ENCODE measurements at regions not wholly inside any gene's neighbourhood (a gene's known extent, or its start where the extent isn't known, plus 50 kb on each side); places are given as distances from the start of the nearest gene placed in this dataset.

DNA sequence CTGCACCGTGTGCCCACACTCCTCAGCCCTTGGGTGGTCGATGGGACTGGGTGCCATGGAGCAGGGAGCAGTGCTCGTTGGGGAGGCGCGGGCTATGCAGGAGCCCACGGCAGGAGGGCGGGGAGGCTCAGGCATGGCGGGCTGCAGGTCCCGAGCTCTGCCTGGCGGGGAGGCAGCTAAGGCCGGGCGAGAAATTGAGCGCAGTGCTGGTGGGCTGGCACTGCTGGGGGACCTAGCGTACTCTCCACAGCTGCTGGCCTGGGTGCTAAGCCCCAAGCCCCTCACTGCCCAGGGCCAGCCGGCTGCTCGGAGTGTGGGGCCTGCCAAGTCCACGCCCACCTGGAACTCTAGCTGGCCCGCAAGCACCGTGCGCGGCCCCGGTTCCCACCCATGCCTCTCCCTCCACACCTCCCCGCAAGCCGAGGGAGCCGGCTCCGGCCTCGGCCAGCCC is 55.9 kb upstream of the ECI2 start:
- no peak overlapping the region for H3K27ac ChIP-seq (ENCODE audit: low read depth, low read length)
- no peak overlapping the region for H3K23ac ChIP-seq (ENCODE audit: low read length)
- no peak overlapping the region for H3K4me3 ChIP-seq (ENCODE audit: low read depth, low read length)
- WGBS (ENCODE audit: extremely low coverage, insufficient coverage, insufficient read length) = no CpG with 5 or more reads among the region's 27 CpGs
- H3K27me3 ChIP-seq (ENCODE audit: insufficient read depth, low read length) = no peaks in the 10 kb centered on the region
- H3K79me1 ChIP-seq (ENCODE audit: low read length) = peaks cover 2% of the 10 kb centered on the region
- no peaks in the 10 kb centered on the region for H3K36me3 ChIP-seq (ENCODE audit: control insufficient read depth in 1 of 2, insufficient read depth in 2 of 2, low read length in 2 of 2)
- no peak overlapping the region for H2AK5ac ChIP-seq (ENCODE audit: low read length)
- no peak overlapping the region for H2BK120ac ChIP-seq (ENCODE audit: insufficient read depth, low read length, poor library complexity)
- H3K14ac ChIP-seq (ENCODE audit: low read length) = no peak overlapping the region
- no peaks in the 10 kb centered on the region for H3K4me1 ChIP-seq (ENCODE audit: control insufficient read depth in 1 of 2, insufficient read depth in 2 of 2, low read length in 2 of 2)
- H4K91ac ChIP-seq (ENCODE audit: low read depth, low read length) = no peak overlapping the region
- H4K12ac ChIP-seq (ENCODE audit: low read depth, low read length) = no peak overlapping the region
- H3K4ac ChIP-seq (ENCODE audit: low read depth, low read length) = no peak overlapping the region
- H2BK5ac ChIP-seq (ENCODE audit: low read depth, low read length, poor library complexity) = no peak overlapping the region
- no peak overlapping the region for H3K9ac ChIP-seq (ENCODE audit: low read length)
- peaks cover 8% of the 10 kb centered on the region for H3K9me3 ChIP-seq (ENCODE audit: insufficient read depth, low read depth, low read length)
- no peak overlapping the region for H3K4me2 ChIP-seq (ENCODE audit: low read length)
- no peak overlapping the region for H3K18ac ChIP-seq (ENCODE audit: low read length)
- H3K79me2 ChIP-seq (ENCODE audit: control insufficient read depth, insufficient read depth, low read length, poor library complexity) = no peaks in the 10 kb centered on the region
- DNase-seq = no peak
- H2BK12ac ChIP-seq (ENCODE audit: low read length) = no peak overlapping the region
- no peak overlapping the region for H2AFZ ChIP-seq (ENCODE audit: insufficient read depth, low read length, poor library complexity)
- H4K8ac ChIP-seq (ENCODE audit: low read depth, low read length) = no peak overlapping the region

DNA sequence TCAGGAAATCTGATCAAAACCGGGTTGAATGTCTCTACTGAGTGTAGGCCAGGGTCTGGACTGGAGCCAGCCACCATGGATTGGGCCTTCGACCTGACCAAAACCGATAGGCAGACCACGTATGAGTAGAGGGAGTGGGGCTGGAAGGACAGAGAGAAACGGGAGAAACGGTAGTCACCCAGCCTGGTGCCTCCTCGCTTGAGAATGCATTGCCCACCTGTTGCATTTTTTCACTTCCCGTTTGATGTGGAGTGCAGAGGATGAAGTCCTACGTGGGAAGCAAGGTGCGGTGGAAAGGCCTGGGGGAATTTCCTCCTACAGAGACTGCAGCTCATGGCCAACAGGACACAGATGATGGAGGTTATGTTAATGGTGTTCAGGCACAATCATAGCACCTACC is 53.9 kb upstream of the ECI2 start:
- H2BK5ac ChIP-seq (ENCODE audit: low read depth, low read length, poor library complexity) = no peak overlapping the region
- no peak overlapping the region for H3K23ac ChIP-seq (ENCODE audit: low read length)
- no peak overlapping the region for H3K4ac ChIP-seq (ENCODE audit: low read depth, low read length)
- H3K14ac ChIP-seq (ENCODE audit: low read length) = no peak overlapping the region
- no peak overlapping the region for H2BK120ac ChIP-seq (ENCODE audit: insufficient read depth, low read length, poor library complexity)
- no peak overlapping the region for H2AK5ac ChIP-seq (ENCODE audit: low read length)
- no peak overlapping the region for H2AFZ ChIP-seq (ENCODE audit: insufficient read depth, low read length, poor library complexity)
- H4K8ac ChIP-seq (ENCODE audit: low read depth, low read length) = no peak overlapping the region
- no peak overlapping the region for H2BK12ac ChIP-seq (ENCODE audit: low read length)
- no peak overlapping the region for H3K9ac ChIP-seq (ENCODE audit: low read length)
- no peak overlapping the region for H4K91ac ChIP-seq (ENCODE audit: low read depth, low read length)
- WGBS (ENCODE audit: extremely low coverage, insufficient coverage, insufficient read length) = no CpG with 5 or more reads among the region's 10 CpGs
- peaks cover 8% of the 10 kb centered on the region for H3K9me3 ChIP-seq (ENCODE audit: insufficient read depth, low read depth, low read length)
- H3K36me3 ChIP-seq (ENCODE audit: control insufficient read depth in 1 of 2, insufficient read depth in 2 of 2, low read length in 2 of 2) = no peaks in the 10 kb centered on the region
- DNase-seq = no peak
- no peak overlapping the region for H3K4me2 ChIP-seq (ENCODE audit: low read length)
- H3K4me3 ChIP-seq (ENCODE audit: low read depth, low read length) = no peak overlapping the region
- no peaks in the 10 kb centered on the region for H3K79me2 ChIP-seq (ENCODE audit: control insufficient read depth, insufficient read depth, low read length, poor library complexity)
- no peak overlapping the region for H3K27ac ChIP-seq (ENCODE audit: low read depth, low read length)
- H4K12ac ChIP-seq (ENCODE audit: low read depth, low read length) = no peak overlapping the region
- H3K79me1 ChIP-seq (ENCODE audit: low read length) = peaks cover 2% of the 10 kb centered on the region
- no peaks in the 10 kb centered on the region for H3K4me1 ChIP-seq (ENCODE audit: control insufficient read depth in 1 of 2, insufficient read depth in 2 of 2, low read length in 2 of 2)
- H3K18ac ChIP-seq (ENCODE audit: low read length) = no peak overlapping the region
- H3K27me3 ChIP-seq (ENCODE audit: insufficient read depth, low read length) = no peaks in the 10 kb centered on the region

DNA sequence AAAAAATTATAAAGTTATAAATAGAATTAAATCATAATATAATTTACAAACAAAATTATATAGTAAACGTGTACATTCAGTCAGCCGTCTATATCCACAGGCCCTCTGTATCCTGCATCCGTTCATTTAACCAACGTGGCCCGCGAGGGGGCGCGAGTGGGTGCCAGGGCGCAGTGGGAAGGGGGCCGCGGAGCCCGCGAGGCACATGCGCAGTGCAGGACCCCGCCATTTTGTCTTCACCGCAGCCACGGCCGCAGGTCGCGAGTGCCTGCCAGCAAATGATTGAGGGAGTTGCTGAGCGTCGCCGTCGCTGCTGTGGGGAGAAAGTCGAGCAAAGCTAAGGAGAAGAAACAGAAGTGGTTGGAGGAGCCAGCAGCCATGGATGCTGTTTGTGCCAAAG is 53.4 kb upstream of the ECI2 start:
- no peaks in the 10 kb centered on the region for H3K79me2 ChIP-seq (ENCODE audit: control insufficient read depth, insufficient read depth, low read length, poor library complexity)
- peaks cover 8% of the 10 kb centered on the region for H3K9me3 ChIP-seq (ENCODE audit: insufficient read depth, low read depth, low read length)
- no peak overlapping the region for H3K23ac ChIP-seq (ENCODE audit: low read length)
- H4K91ac ChIP-seq (ENCODE audit: low read depth, low read length) = no peak overlapping the region
- H3K36me3 ChIP-seq (ENCODE audit: control insufficient read depth in 1 of 2, insufficient read depth in 2 of 2, low read length in 2 of 2) = no peaks in the 10 kb centered on the region
- no peak overlapping the region for H3K18ac ChIP-seq (ENCODE audit: low read length)
- no peak overlapping the region for H3K9ac ChIP-seq (ENCODE audit: low read length)
- no peak overlapping the region for H3K4me2 ChIP-seq (ENCODE audit: low read length)
- H4K12ac ChIP-seq (ENCODE audit: low read depth, low read length) = no peak overlapping the region
- H3K79me1 ChIP-seq (ENCODE audit: low read length) = peaks cover 2% of the 10 kb centered on the region
- DNase-seq = no peak
- H3K4me3 ChIP-seq (ENCODE audit: low read depth, low read length) = no peak overlapping the region
- H3K4ac ChIP-seq (ENCODE audit: low read depth, low read length) = no peak overlapping the region
- H3K27me3 ChIP-seq (ENCODE audit: insufficient read depth, low read length) = no peaks in the 10 kb centered on the region
- no peak overlapping the region for H2BK120ac ChIP-seq (ENCODE audit: insufficient read depth, low read length, poor library complexity)
- H4K8ac ChIP-seq (ENCODE audit: low read depth, low read length) = no peak overlapping the region
- WGBS (ENCODE audit: extremely low coverage, insufficient coverage, insufficient read length) = no CpG with 5 or more reads among the region's 25 CpGs
- no peak overlapping the region for H3K27ac ChIP-seq (ENCODE audit: low read depth, low read length)
- no peak overlapping the region for H2BK5ac ChIP-seq (ENCODE audit: low read depth, low read length, poor library complexity)
- H2AK5ac ChIP-seq (ENCODE audit: low read length) = no peak overlapping the region
- no peaks in the 10 kb centered on the region for H3K4me1 ChIP-seq (ENCODE audit: control insufficient read depth in 1 of 2, insufficient read depth in 2 of 2, low read length in 2 of 2)
- no peak overlapping the region for H2BK12ac ChIP-seq (ENCODE audit: low read length)
- H3K14ac ChIP-seq (ENCODE audit: low read length) = no peak overlapping the region
- no peak overlapping the region for H2AFZ ChIP-seq (ENCODE audit: insufficient read depth, low read length, poor library complexity)

DNA sequence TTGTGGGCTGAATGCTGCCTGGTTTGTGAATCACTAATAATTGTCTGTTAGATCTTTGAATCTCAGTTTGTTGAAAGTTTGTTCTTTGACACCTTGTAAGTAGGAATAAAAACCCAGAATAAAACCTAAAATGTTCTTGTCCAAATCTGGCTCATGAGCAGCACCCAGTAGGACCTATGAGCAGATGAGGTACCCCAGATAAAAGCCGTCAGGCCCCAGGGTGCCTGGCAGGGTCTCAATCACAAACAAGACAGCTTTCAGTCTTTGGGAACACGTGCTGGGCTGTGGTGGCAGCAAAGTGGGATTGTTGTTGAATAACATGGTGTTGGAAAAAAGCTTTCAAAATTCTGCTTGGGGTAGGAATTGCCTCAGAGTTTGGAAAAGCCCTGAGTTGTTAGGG is 52.1 kb upstream of the ECI2 start:
- DNase-seq = no peak
- no peak overlapping the region for H4K91ac ChIP-seq (ENCODE audit: low read depth, low read length)
- no peaks in the 10 kb centered on the region for H3K4me1 ChIP-seq (ENCODE audit: control insufficient read depth in 1 of 2, insufficient read depth in 2 of 2, low read length in 2 of 2)
- no peak overlapping the region for H4K8ac ChIP-seq (ENCODE audit: low read depth, low read length)
- no peak overlapping the region for H3K27ac ChIP-seq (ENCODE audit: low read depth, low read length)
- no peaks in the 10 kb centered on the region for H3K79me1 ChIP-seq (ENCODE audit: low read length)
- H2BK12ac ChIP-seq (ENCODE audit: low read length) = no peak overlapping the region
- H2BK120ac ChIP-seq (ENCODE audit: insufficient read depth, low read length, poor library complexity) = no peak overlapping the region
- no peaks in the 10 kb centered on the region for H3K36me3 ChIP-seq (ENCODE audit: control insufficient read depth in 1 of 2, insufficient read depth in 2 of 2, low read length in 2 of 2)
- no peak overlapping the region for H3K4me3 ChIP-seq (ENCODE audit: low read depth, low read length)
- no CpG with 5 or more reads among the region's 2 CpGs for WGBS (ENCODE audit: extremely low coverage, insufficient coverage, insufficient read length)
- H3K4me2 ChIP-seq (ENCODE audit: low read length) = no peak overlapping the region
- H2AK5ac ChIP-seq (ENCODE audit: low read length) = no peak overlapping the region
- no peaks in the 10 kb centered on the region for H3K79me2 ChIP-seq (ENCODE audit: control insufficient read depth, insufficient read depth, low read length, poor library complexity)
- H4K12ac ChIP-seq (ENCODE audit: low read depth, low read length) = no peak overlapping the region
- no peak overlapping the region for H3K4ac ChIP-seq (ENCODE audit: low read depth, low read length)
- H3K14ac ChIP-seq (ENCODE audit: low read length) = no peak overlapping the region
- peaks cover 8% of the 10 kb centered on the region for H3K9me3 ChIP-seq (ENCODE audit: insufficient read depth, low read depth, low read length)
- H3K18ac ChIP-seq (ENCODE audit: low read length) = no peak overlapping the region
- H2AFZ ChIP-seq (ENCODE audit: insufficient read depth, low read length, poor library complexity) = no peak overlapping the region
- H3K27me3 ChIP-seq (ENCODE audit: insufficient read depth, low read length) = no peaks in the 10 kb centered on the region
- no peak overlapping the region for H3K9ac ChIP-seq (ENCODE audit: low read length)
- H3K23ac ChIP-seq (ENCODE audit: low read length) = no peak overlapping the region
- no peak overlapping the region for H2BK5ac ChIP-seq (ENCODE audit: low read depth, low read length, poor library complexity)
